IPS DF 4.7 (cell line): ENCODE measurements at regions not wholly inside any gene's neighbourhood (a gene's known extent, or its start where the extent isn't known, plus 50 kb on each side); places are given as distances from the start of the nearest gene placed in this dataset.

ENCODE experiments used
- DNase-seq: peaks from one replicate; pipeline ENCODE4 v3.0.0-alpha.2; 2013; ENCODE audit warnings: low spot score; ENCODE audit errors: extremely low read depth

GRCh38 chr2:217691516-217691915 lies 311.3 kb downstream of the TNS1 start:
- DNase-seq = no peak

DNA sequence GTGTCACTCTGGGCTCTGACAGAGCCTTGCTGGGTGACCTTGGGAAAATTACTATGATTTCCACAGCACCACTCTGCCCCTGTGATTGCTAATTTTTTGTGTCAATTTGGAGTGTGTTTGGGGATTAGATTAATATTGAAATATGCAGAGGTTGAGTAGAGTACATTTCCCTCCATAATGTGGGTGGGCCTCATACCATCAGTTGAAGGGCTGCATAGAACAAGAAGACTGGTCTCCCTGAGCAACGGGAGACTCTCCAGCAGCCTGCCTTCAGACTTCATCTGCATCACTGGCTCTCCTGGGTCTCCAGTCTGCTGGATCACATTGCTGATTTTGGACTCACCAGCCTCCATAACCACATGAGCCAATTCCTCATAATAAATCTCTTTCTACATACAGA lies 313.7 kb downstream of the TNS1 start:
- DNase-seq = no peak

- DNase-seq = no peak
Observed at GRCh38 chr2:217688494-217688893, 314.3 kb downstream of the TNS1 start.

GRCh38 chr2:217687771-217688170 lies 315.0 kb downstream of the TNS1 start:
- no peak for DNase-seq

GRCh38 chr2:217685255-217685605 lies 317.6 kb downstream of the TNS1 start:
- DNase-seq = no peak

DNA sequence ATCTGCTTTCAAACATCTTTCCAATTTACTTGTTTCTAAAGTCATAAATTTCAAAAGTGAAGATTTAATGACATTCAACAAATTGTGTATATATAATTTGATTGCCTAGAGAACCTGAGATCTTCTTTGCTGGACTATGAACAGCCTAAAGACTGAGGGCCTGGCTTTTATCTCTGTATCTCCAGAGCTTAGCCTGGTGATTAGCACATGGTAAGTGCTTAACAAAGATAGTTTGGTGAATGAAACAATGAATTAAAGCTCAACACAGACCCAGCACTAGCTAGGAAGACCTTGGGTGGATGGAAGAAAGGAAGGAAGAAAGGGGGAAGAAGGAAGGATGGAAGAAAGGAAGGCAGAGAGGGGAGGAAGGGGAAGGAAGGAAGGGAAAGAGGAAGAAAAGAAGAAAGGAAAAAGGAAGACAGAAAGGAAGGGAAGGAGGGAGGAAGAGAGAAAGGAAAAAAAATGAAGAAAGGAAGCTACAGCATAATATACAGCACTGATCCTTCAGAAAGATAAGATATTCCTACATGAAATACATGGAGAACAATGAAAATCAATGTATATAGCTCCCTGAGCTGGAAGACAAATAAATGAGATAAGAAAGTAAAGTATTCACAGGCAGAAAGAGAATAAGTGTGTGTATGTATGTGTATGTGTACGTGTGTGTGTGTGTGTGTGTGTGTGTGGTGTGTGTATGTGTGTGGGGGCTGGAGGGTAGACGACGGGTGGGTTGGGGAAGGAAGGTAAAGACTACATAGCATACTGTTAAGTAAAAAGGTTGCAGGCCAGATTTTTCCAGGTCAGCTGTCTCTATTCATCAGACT lies 318.2 kb downstream of the TNS1 start:
- no peak for DNase-seq

GRCh38 chr2:217683106-217683870 lies 319.5 kb downstream of the TNS1 start:
- no peak for DNase-seq

GRCh38 chr2:217681791-217682190 lies 321.0 kb downstream of the TNS1 start:
- no peak for DNase-seq

DNA sequence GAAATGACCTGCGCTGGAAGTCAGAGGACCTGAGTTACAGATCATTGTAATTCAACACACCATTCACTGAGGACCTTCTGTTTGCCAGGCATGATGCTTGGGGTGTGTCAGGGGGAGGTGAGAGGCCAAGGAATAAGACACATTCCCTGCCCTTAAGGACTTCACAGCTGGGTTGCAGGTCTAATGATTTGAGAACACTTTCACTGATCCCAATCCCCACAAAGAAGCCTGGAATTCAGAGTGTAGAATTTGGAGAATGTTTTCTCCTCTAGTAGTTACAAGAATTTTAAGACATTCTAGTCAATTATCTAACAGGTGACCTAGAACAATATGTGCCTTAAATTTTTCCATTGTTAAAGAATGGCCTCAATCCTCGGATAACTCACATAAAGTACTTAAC lies 322.4 kb downstream of the TNS1 start:
- no peak for DNase-seq

GRCh38 chr2:217673627-217674026 lies 329.2 kb downstream of the TNS1 start:
- no peak for DNase-seq

GRCh38 chr2:217672472-217672871 lies 330.3 kb downstream of the TNS1 start:
- DNase-seq = no peak

- no peak for DNase-seq
Observed at GRCh38 chr2:217671871-217672270, 330.9 kb downstream of the TNS1 start.

GRCh38 chr2:217671075-217671474 lies 331.7 kb downstream of the TNS1 start:
- no peak for DNase-seq

DNA sequence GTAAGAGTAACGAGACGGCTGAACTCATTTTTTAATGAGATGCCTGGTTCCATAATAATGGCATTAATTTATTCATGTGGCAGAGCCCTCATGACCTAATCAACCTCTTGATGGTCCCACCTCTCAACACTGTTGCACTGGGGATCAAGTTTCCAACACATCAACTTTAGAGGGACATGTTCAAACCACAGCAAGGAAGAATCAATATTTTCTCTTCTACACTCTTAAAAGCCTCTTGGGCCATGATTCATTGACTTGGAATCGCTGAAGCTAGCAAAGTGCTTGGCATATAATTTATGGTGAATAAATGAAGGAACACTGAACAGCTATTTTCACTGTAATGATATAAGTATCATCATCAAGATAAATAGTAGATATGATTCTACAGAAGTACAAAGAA lies 333.0 kb downstream of the TNS1 start:
- DNase-seq = no peak

GRCh38 chr2:217667512-217667911 lies 335.3 kb downstream of the TNS1 start:
- no peak for DNase-seq

- DNase-seq = no peak
Observed at GRCh38 chr2:217667035-217667434, 335.8 kb downstream of the TNS1 start.

GRCh38 chr2:217666338-217666737 lies 336.5 kb downstream of the TNS1 start:
- DNase-seq = no peak

DNA sequence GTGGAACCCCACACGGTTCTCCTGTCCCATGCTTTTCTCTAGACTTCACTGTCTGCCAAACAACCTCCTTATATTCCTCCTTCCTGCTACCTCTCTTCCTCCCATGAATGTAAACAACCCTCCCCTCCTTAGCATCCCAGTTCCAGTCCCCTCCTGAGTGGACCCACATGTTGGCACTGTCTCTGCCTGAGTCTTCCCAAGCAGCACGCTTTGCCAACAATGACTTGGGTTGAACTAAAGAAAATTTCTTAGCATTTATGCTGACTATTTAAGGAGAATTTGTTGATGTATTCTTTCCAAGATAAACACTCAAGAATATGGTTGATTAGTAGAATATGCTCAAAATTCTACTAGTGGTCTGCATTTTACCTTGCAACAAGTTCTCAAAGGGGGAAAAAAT lies 338.0 kb downstream of the TNS1 start:
- no peak for DNase-seq

- no peak for DNase-seq
Observed at GRCh38 chr2:217662984-217663602, 339.7 kb downstream of the TNS1 start.

DNA sequence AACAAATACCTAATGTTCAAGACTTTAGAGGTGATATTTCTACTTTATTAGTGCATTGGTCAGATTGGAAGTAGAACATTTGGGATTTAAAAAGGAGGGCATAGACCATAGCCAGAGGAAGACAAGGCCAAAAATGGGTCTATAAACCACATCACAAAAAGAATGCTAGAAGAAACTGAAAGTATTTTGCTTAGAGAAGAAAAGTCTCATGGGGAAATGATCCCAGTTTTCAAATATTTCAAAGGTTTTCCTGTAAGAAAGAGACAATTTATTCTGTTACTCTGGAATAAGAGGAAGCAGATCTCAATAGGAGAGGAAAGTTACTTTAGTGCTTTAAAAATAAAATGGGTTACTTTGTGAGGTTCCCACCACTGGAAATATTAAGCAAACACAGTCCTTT lies 341.4 kb downstream of the TNS1 start:
- no peak for DNase-seq

- no peak for DNase-seq
Observed at GRCh38 chr2:217660423-217660822, 342.4 kb downstream of the TNS1 start.

DNA sequence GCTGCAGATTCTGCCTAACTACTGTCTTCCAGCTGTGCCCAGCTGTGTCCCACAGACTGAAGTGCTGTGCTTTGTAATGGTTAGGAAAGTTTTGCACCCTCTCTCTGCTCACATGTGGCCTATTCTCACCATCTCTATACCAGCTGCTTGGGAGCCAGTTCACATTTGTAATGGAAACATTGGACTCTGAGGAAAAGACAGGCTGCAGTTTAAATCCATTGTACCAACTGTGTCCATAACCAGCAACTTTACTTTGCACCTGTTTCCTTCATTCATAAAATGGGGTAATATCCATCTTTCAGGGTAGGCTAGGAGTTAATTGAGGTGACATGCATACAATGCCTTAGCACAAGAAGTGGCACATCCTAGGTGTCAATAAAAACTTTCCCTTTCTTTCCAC lies 344.0 kb downstream of the TNS1 start:
- no peak for DNase-seq
